ENCODE measurements at regions not wholly inside any gene's neighbourhood (a gene's known extent, or its start where the extent isn't known, plus 50 kb on each side); places are given as distances from the start of the nearest gene placed in this dataset.

GRCh38 chr10:117686606-117687005 lies 144.1 kb downstream of the EMX2 start:
- POLR2A ChIA-PET: no interaction called here

DNA sequence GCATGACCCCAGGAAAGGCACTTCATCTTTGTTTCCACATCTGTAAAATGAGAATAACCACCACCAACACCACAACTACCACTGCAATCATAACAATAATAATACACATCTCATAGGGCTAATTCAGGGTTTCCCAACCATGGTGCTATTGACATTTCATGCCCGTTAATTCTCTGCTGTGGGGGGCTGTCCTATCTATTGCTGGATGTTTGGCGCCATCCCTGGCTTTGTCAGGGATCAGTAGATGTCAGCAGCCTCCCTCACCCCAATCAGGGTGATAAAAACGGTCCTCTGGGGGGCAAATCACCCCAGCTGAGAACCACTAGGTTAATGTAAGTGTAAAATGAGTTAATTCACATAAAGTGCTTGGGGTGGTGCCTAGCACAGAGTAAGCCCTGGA lies 145.8 kb downstream of the EMX2 start:
- TF ChIP-seq, protein P1, sequence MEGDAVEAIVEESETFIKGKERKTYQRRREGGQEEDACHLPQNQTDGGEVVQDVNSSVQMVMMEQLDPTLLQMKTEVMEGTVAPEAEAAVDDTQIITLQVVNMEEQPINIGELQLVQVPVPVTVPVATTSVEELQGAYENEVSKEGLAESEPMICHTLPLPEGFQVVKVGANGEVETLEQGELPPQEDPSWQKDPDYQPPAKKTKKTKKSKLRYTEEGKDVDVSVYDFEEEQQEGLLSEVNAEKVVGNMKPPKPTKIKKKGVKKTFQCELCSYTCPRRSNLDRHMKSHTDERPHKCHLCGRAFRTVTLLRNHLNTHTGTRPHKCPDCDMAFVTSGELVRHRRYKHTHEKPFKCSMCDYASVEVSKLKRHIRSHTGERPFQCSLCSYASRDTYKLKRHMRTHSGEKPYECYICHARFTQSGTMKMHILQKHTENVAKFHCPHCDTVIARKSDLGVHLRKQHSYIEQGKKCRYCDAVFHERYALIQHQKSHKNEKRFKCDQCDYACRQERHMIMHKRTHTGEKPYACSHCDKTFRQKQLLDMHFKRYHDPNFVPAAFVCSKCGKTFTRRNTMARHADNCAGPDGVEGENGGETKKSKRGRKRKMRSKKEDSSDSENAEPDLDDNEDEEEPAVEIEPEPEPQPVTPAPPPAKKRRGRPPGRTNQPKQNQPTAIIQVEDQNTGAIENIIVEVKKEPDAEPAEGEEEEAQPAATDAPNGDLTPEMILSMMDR (IDR thresholded peaks at IDR 0.05; ENCODE audit: insufficient read depth, low read length, missing control alignments): no peak
- ChIA-PET POLR2A (no interaction called here), CTCF (no interaction called here)
- no peak overlapping the region for H3K4me3 ChIP-seq (ENCODE audit: low read depth, low read length)
- DNase-seq (ENCODE audit: low read depth, low spot score): no peak

More at GRCh38 chr10:117686606-117687005, 144.1 kb downstream of the EMX2 start:
- TF ChIP-seq, protein P1 (IDR thresholded peaks at IDR 0.05; ENCODE audit: insufficient read depth, low read length, missing control alignments): no peak
- DNase-seq (ENCODE audit: low read depth, low spot score): no peak
- H3K4me3 ChIP-seq (ENCODE audit: low read depth, low read length): no peak overlapping the region
- CTCF ChIA-PET: no interaction called here

- ChIA-PET CTCF (no interaction called here), POLR2A (no interaction called here)
- no peak overlapping the region for H3K4me3 ChIP-seq (ENCODE audit: low read depth, low read length)
- no peak for DNase-seq (ENCODE audit: low read depth, low spot score)
- TF ChIP-seq, protein P1 (IDR thresholded peaks at IDR 0.05; ENCODE audit: insufficient read depth, low read length, missing control alignments): no peak
Observed at GRCh38 chr10:117689566-117689965, 147.0 kb downstream of the EMX2 start.

DNA sequence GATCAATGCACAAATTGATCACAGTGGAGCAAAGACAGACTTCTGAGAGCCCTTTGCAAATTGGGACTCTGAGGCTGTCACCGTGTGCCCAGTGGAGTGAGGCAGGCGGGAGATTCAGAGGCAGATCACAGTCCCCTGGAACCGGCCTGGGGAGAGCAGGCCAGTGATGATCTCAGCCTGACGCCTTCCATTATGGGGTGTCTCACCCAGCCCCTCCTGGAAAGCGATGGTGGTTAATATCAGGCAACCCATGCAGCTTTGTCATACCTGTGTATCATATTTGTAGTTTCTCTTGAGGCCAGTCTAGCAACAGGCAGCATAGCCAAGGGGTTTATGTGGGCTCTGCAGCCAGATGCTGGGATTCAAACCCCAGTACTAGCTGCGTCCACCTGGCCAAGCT lies 147.8 kb downstream of the EMX2 start:
- CTCF ChIA-PET: no interaction called here
- TF ChIP-seq, protein P1 (IDR thresholded peaks at IDR 0.05; ENCODE audit: insufficient read depth, low read length, missing control alignments): no peak
- no peak overlapping the region for H3K4me3 ChIP-seq (ENCODE audit: low read depth, low read length)
- no peak for DNase-seq (ENCODE audit: low read depth, low spot score)
- POLR2A ChIA-PET: no interaction called here

- POLR2A ChIA-PET: no interaction called here
- TF ChIP-seq, protein P1 (IDR thresholded peaks at IDR 0.05; ENCODE audit: insufficient read depth, low read length, missing control alignments): no peak
- DNase-seq (ENCODE audit: low read depth, low spot score): no peak
- CTCF ChIA-PET: interaction anchor here (1.0 to 1.4 kb wide), 3 partner anchors 17 to 263 kb away, joined by 3 read pairs; no protein-coding TSS in a partner anchor
- no peak overlapping the region for H3K4me3 ChIP-seq (ENCODE audit: low read depth, low read length)
Observed at GRCh38 chr10:117694190-117694589, 151.6 kb downstream of the EMX2 start.

GRCh38 chr10:117697402-117697801 lies 154.9 kb downstream of the EMX2 start:
- no peak overlapping the region for H3K4me3 ChIP-seq (ENCODE audit: low read depth, low read length)
- TF ChIP-seq, protein P1 (IDR thresholded peaks at IDR 0.05; ENCODE audit: insufficient read depth, low read length, missing control alignments): no peak
- no peak for DNase-seq (ENCODE audit: low read depth, low spot score)
- ChIA-PET CTCF (no interaction called here), POLR2A (no interaction called here)

All from AG04449 (cell line).